ENCODE measurements at regions not wholly inside any gene's neighbourhood (a gene's known extent, or its start where the extent isn't known, plus 50 kb on each side); places are given as distances from the start of the nearest gene placed in this dataset.
"Not testable (repeated sequence)": the region's sequence is repeated elsewhere in the genome, so short reads cannot be mapped to it uniquely, and the experiment has no call there.

GRCh38 chr2:180604077-180604476 is 376.3 kb upstream of the UBE2E3 start:
- no peak for DNase-seq (ENCODE audit: low spot score)

GRCh38 chr2:180601016-180601415 is 379.4 kb upstream of the UBE2E3 start:
- DNase-seq (ENCODE audit: low spot score): no peak

- no peak for DNase-seq (ENCODE audit: low spot score)
These were observed 380.6 kb upstream of the UBE2E3 start for GRCh38 chr2:180599804-180600203.

GRCh38 chr2:180597179-180597578 is 383.2 kb upstream of the UBE2E3 start:
- no peak for DNase-seq (ENCODE audit: low spot score)

- no peak for DNase-seq (ENCODE audit: low spot score)
These were observed 384.0 kb upstream of the UBE2E3 start for GRCh38 chr2:180596453-180596852.

GRCh38 chr2:180591947-180592346 is 388.5 kb upstream of the UBE2E3 start:
- DNase-seq (ENCODE audit: low spot score): no peak

- DNase-seq (ENCODE audit: low spot score): not testable (repeated sequence)
These were observed 389.2 kb upstream of the UBE2E3 start for GRCh38 chr2:180591093-180591781.

- no peak for DNase-seq (ENCODE audit: low spot score)
These were observed 396.8 kb upstream of the UBE2E3 start for GRCh38 chr2:180583441-180584140.

GRCh38 chr2:180579388-180579787 is 401.0 kb upstream of the UBE2E3 start:
- DNase-seq (ENCODE audit: low spot score): no peak

GRCh38 chr2:180578441-180578840 is 402.0 kb upstream of the UBE2E3 start:
- no peak for DNase-seq (ENCODE audit: low spot score)

GRCh38 chr2:180577567-180577966 is 402.8 kb upstream of the UBE2E3 start:
- DNase-seq (ENCODE audit: low spot score): no peak

GRCh38 chr2:180573951-180574350 is 406.5 kb upstream of the UBE2E3 start:
- no peak for DNase-seq (ENCODE audit: low spot score)

GRCh38 chr2:180572346-180572745 is 408.1 kb upstream of the UBE2E3 start:
- DNase-seq (ENCODE audit: low spot score): no peak

- no peak for DNase-seq (ENCODE audit: low spot score)
These were observed 408.8 kb upstream of the UBE2E3 start for GRCh38 chr2:180571559-180571958.

GRCh38 chr2:180570864-180571263 is 409.5 kb upstream of the UBE2E3 start:
- DNase-seq (ENCODE audit: low spot score): no peak

- no peak for DNase-seq (ENCODE audit: low spot score)
These were observed 416.4 kb upstream of the UBE2E3 start for GRCh38 chr2:180564051-180564450.

GRCh38 chr2:180562378-180562777 is 418.0 kb upstream of the UBE2E3 start:
- no peak for DNase-seq (ENCODE audit: low spot score)

- DNase-seq (ENCODE audit: low spot score): no peak
These were observed 420.6 kb upstream of the UBE2E3 start for GRCh38 chr2:180559771-180560170.

GRCh38 chr2:180559038-180559437 is 421.4 kb upstream of the UBE2E3 start:
- DNase-seq (ENCODE audit: low spot score): no peak

GRCh38 chr2:180555391-180555965 is 424.9 kb upstream of the UBE2E3 start:
- no peak for DNase-seq (ENCODE audit: low spot score)

- DNase-seq (ENCODE audit: low spot score): no peak
These were observed 426.1 kb upstream of the UBE2E3 start for GRCh38 chr2:180554330-180554729.

GRCh38 chr2:180553094-180553715 is 427.2 kb upstream of the UBE2E3 start:
- DNase-seq (ENCODE audit: low spot score): no peak

GRCh38 chr2:180542511-180542910 is 437.9 kb upstream of the UBE2E3 start:
- DNase-seq (ENCODE audit: low spot score): no peak
